Activated T-helper 9 cell treated with anti-CD3 and anti-CD28 coated beads, Interleukin-2, amount 50 U/mL, for 16 hours (primary cell): ENCODE measurements at regions not wholly inside any gene's neighbourhood (a gene's known extent, or its start where the extent isn't known, plus 50 kb on each side); places are given as distances from the start of the nearest gene placed in this dataset.

ENCODE experiments used
- DNase-seq: peaks from one replicate; pipeline ENCODE4 v3.0.0-alpha.2; 2020; ENCODE audit warnings: low read depth

DNA sequence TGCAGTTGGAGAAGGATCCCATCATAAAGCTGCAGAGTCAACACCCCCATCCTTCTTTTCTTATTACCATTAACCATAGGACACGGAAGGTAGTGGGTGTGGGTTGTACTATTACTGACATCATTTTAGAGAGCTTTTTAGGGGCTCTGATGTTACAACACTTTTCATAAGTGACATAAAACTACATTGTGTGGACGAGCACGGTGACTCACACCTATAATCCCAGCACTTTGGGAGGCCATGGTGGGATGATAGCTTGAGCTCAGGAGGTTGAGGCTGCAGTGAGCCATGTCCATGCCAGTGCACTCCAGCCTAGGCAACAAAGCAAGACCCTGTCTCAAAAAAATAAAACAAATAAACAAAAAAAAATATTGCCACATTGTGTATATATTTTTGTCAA lies 167.1 kb downstream of the DUSP6 start:
- no peak for DNase-seq

DNA sequence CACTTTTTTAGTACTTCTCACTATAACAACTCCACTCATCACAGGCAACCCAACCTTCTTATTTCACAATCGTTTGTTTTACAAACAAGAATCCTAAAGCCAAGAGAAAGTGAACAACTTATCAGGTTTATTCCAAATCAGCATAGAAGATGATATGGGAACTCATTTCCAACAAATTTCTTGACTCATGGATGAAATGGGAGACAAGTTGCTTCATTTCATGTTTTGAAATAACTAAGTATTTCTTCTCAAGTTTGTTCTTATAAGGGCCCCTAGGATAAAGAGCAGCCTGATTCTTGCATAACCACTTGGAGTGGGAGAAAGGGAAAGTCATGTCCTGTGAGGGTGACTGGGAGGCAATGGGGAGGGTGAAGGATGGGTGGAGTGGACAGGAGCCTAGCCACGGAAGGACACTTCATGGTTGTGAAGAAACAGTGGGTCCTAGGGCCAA lies 168.3 kb downstream of the DUSP6 start:
- no peak for DNase-seq

DNA sequence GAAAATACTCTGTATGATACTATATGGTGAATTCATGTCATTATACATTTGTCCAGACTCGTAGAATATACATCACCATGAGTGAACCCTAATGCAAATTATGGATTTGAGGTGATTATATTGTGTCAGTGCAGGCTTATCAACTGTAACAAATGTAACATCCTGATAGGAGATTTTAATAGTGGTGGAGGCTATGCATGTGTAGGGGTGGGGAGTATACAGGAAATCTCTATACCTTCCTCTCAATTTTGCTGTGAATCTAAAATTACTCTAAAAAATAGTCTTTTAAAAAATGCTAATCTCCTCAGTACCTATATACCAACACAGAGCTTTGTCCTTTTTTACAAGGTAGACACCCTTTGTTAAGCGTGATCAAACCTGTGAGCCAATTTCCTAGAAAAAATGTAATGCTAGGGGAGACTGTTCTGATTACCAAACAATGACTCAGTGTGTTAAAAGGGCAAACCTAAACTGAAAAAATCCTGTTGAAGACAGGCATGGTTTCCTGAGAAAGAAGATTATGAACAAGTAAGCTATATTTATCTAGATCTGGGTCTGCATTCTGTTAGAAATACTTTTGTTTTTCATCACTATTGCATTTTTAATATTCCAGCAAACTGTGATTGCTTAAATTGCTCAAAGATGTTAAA lies 170.9 kb downstream of the DUSP6 start:
- DNase-seq: no peak

DNA sequence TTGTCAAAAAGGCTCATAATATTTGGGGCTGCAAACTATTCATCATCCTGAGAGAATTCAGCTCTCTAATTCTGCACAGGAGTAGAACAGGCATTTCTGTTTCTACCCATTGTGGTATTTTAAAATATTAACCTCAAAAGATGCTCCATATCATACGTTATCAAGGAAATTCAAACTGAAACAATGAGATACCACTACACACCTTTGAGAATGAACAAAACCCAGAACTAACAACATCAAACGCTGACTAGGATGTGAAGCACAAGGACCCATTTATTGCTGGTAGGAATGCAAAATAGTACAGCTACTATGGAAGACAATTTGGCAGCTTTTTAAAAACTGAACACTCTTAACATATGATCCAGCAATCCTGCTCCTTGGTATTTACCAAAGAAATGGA lies 171.8 kb downstream of the DUSP6 start:
- no peak for DNase-seq

DNA sequence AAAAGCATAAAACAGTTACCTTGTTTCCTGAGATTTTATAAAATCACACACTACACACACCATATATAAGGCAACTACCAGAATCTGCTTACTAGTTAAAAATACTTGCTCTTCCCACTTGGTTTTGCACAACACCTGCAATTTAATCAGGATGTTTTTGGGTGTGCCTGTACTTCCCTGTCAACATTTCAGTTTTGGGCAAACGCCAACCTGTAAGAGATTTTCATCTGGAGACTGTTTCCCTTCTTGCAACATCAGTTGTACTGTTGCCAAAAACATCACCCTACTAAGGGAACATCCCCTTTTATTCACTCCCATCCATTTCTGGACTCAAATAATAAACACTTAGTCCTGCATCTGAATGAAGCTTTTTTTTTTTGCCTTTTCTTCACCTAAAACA lies 172.3 kb downstream of the DUSP6 start:
- no peak for DNase-seq

DNA sequence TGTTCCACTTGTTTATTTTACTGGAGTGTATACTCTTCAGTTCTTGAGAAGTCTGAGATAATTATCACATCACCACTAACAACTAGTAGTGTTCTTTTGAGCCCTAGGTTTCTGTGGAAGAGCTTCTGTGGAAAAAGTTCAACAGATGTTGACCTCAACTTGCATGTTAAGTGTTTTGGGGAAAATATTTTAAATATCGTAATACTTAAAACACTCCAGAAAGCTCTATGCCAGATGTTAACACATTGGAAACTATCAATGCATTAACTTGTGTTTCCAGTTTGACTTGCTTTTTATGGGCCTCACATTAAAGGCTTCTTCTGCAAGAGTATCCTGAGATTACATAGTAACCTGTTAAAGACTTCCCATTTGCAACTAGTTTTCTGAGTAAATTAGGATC lies 173.1 kb downstream of the DUSP6 start:
- no peak for DNase-seq

DNA sequence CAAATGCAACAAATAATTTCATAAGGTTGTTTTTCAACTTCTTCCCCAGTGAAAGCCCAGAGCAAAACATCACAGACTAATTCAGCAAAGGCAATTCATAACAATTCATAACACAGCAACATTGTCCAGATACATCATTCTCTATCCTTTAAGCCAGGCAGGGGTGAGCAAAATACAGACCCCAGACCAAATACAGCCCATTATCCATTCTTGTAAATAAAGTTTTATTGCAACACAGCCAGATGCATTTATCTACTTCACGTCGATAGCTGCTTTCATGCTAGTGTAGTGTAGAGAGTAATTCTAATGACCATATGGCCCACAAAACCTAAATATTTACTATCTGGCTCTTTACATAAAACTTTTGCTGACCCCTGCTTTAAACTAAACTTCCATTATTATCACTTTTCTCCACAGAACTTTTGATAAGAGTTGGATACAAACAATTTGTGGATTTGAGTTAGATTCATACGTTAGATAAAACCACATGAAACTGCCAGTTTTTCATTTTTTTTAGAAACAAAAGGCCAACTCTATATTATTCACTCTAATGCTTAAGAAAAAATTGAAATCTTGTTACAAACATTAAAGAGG lies 174.4 kb downstream of the DUSP6 start:
- no peak for DNase-seq

DNA sequence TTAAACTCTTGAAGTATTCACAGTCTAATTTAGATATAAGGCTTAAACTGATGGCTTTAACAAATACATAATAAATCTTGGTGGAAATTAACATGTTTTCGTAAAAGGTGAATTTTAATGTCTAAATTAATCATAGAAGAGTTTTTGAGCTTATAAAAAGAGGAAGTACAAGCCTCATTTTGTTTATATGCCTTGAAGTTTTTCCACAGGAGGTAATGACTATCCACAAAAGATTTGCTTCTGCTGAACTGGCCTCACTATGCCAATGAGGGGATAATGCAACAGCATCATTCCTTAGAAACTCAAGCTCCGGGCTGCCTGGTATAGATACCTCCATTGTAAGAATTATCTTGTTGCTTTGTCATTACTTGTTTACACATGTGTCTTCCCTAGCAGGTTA lies 175.6 kb downstream of the DUSP6 start:
- no peak for DNase-seq

DNA sequence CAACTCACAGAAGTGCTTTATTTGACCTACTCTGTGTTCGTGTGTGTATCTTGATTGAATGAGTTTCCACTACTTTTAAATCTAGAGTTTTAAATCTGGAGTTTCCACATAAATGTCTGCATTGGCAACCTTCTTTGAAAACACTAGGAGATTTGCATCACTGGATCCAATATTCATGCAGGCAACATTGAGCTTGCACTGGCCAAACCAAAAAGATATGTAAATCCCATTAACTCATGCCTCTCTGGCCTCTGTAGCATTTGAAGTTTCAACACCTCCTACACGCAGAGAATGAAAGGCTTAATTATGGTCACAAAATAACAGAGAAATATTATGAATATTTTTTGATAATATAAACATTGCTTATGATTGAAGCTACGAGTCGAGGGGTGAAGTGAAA lies 178.6 kb downstream of the DUSP6 start:
- DNase-seq: no peak

DNA sequence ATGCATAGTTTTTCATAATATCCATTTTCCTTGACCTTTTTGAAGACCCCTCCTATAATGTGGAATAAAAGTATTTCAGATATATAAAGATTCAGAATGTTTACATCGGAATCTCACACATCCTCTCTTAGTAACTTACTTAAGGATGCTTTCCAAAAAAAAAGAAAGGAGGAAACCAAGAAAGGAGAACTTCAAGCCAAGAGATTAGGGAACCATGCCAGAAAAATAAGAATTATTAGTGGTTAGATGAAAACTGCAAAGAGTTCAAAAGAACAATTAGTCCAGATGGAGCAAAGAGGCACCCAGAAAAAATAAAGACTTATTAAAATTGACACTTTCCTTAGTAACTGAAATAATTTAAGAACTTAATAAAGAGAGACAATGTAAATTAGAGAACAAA lies 179.2 kb downstream of the DUSP6 start:
- no peak for DNase-seq

DNA sequence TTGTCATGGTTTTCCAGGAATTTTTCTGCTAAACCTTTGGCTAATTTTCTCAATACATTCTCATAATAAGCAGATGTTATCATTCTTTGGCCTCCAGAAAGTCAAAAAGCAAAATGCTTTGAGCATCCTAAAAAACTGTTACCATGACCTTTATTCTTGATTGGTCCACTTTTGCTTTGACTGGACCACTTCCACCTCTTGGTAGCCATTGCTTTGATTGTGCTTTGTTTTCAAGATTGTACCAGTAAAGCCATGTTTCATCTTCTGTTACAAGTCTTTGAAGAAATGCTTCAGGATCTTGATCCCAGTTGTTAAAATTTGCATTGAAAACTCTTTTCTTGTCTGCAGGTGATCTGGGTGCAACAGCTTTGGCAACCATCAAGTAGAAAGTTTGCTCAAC lies 180.1 kb downstream of the DUSP6 start:
- no peak for DNase-seq

DNA sequence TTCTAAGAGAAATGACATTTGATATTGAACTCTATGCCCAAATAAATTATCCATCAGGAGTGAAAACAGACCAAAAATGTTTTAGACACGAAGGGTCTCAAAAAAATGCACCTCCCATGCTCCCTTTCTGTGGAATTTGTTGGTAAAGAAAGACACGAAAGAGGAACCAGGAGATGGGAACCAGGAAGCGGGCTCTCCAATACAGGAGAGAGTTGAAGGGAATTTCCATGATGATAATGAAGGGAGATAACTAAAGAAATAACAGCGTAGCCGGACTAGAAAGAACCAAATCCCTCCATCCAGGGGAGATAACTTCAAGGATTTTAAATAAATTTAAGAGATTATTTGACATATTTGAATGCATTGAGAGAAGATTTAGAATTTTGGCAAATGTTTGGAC lies 183.0 kb downstream of the DUSP6 start:
- DNase-seq: no peak

DNA sequence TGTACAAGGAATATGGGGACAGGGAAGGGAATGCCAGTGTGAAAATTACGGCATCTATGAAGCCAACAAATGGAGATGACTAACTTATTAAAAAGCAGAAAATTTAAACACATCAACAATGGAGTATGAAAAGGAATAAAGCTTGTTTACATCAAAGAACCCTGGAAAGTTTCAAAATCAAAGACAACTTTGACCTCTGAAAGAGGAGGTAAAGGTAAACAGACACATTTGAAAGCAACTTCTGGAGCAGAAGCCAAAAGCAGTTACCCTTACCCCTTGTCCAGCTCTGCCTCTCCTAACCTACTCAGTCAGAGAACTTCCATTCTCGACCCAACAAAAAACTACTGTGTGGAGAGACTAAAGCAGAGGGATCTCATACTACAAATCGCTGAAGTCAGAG lies 184.3 kb downstream of the DUSP6 start:
- no peak for DNase-seq

DNA sequence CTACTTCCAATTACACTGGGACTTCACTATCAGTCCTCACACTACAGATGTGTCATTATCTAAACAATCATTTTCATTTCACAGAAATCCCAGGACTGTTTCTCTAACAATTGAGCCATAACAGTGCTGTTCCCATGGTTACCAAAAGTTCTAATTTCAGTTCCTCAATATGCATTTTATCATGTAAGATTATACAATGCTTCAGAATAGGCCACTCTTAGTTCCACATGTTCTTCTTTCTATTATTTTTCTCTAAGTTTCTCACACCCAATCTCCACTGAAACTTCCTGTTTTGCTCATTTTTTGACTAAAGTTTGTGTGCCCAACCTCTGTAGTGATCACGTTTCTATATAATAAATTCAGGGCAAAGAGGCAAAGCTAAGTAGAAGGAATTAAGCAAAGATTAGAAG lies 185.8 kb downstream of the DUSP6 start:
- DNase-seq: no peak

DNA sequence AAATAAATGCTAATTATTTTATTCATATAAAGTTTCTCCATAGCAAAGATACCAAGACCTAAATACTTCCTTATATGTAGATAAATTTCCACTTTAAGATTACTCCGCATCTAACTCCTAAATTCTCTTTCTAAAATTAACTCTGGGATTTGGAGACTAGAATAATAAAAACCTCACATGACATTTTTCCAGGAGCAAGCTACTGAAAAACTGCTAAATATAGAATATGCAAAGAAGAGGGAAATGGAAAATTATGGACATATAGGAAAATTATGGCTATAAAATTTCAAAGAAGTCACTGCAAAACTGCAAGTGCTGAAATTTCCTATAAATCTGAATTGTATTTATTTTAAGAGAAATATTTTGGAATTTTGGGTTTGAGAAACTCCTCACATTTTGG lies 186.2 kb downstream of the DUSP6 start:
- DNase-seq: no peak

DNA sequence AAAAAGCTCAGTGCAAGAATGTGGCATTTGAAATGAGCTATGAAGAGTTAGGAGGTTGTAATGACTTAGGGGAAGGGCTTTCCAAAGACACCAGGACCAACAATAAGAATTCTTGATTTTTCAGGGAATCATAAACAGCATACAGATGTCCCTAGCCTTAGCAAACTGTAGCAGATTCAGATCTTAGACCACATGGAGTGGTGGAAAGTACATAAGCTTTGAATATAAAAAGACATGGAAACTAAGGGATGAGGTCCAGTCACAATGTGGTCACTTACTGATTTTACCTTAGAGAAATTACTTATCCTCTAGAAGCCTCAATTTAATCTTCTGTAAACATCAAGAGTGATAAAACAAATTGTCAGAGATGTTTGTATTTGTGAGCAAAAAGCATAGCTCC lies 186.6 kb downstream of the DUSP6 start:
- DNase-seq: no peak

DNA sequence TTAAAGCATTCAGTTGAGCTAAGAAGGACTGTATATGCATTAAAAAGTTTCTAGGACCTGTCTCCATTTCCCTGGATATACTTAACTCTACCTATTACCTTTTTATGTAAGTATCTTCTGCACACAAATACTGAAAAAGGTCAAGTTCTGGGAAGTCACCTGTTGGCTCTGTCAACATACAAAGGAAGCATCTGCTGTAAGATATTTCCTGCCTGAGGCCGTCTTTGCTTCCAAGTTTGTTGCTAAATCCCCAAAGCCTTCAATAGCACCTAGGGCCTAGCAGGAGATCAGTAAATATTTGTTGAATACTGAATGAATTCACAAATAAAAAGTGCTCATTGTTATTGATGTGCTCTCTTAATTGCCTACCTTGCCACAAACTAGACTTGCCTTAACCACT lies 188.4 kb downstream of the DUSP6 start:
- DNase-seq: no peak

DNA sequence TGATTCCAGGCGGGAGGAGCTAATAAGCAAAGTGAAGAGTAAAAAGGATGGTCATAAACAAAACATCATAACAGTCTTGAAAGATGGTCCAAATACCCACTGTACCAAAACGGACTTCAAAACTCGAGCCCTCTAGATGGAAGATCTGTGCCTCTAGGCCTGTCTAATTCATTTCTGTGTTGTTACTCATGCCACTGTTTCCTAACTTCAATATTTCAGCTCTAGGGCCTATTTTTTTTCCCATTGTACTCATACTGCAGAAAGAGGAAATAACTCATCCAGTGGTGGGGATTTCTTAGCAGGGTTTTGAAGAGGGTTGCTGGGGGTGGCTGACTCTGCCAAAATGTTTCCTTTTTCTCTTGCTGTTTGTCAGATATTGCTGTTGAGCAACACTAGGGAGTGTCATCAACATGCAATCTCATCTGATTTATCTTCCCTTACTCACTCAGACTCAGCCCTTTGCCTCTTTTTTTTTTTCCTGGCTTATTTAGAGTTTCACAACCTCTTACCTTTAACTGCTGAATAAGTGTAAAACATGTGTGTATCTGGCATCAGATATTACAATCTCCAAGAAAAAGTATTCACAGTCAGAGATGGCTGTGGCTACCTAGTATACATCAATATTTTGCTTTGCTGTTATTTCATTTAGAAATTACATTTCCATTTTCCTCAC lies 189.6 kb downstream of the DUSP6 start:
- DNase-seq: peak; percentile 41

DNA sequence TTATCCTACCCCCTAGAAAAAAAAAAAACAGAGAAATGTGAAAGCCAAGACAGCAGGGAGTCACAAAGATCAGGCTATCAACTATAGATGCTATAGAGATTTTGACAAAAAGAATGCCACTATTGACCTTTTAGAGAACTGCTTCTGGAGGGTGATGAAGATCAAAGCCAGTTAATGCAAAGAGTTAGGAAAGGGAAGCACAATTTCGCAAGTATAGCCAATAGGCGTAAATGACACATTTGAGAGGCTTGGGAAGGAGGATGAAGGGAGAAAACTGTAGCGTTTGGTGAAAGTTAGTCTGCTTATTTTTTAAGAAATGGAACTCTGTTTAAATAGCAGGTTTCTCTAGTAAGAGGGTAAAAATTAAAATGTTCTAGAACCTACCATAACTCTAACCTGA lies 190.7 kb downstream of the DUSP6 start:
- DNase-seq: no peak

DNA sequence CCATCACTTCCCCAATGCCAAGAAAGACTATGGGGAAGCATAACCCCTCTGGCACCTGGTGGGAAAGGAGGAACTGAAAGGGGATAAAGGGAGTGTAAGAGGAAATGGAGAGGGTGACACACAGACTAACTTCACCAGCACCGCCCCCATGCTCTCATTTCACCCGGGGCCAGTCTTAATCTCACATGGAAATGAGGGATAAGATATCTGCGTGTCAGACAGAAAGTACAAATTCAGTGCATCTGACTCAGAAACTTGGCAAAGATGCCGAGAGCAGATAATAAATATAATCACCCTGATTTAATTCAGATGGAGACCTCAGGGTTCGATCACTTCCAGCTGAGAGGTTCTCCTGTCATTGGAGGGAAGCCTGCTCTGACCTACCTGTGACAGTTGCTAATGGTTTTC lies 191.6 kb downstream of the DUSP6 start:
- peak; percentile 1 for DNase-seq

DNA sequence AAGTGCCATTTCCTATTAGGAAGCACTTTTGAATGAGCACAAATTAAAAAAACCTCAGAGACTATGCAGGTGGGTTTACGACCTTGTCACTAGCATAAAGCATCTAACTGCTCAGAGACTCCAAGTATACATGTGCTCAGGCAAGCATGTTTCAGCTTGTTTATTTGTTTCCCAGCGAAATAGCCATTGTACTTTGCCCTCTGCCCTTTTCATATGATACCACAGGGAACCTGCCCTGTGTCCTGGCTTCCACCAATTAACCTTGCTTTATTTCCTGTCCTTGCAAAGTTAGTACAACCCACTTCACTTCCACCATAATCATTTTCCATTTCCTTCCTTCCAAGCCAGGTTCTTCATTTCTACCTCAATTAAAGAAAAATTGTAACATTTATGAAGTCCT lies 194.9 kb downstream of the DUSP6 start:
- no peak for DNase-seq

DNA sequence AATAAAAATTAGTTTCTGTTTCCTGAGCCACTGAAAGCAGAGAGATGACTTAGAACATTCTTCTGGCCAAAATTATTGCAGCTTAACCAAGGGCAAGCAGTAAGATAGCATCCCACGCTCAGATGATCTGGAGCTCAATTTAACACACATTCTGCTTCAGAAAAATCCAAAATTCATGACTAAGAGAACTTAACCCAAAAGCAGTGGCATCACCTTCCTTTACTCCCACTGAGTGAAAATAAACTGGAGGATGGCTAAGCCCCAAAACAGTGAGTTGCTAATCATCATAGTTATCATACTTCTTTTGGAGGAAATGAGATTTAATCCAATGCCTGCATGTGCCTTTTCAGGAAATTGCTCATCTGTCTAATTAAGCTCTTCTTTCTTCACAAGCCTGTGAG lies 195.4 kb downstream of the DUSP6 start:
- no peak for DNase-seq

DNA sequence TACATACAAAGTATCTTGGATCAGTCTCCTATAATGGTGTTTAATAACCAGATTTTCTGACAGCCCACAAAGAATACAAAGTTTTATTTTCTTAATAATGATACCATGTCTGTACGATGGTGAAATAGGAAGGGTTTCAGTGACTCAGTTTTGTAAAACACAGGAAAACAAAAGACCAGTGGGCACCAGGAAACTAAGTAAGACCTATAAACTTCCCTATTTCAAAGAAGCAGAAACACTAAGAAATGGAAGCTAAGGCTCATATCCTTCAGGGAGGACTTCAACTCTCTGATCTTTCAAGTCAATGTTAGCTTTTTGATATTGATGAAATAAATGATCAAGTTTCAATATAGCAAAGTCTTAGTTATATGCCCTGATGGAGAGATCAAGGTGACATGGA lies 196.0 kb downstream of the DUSP6 start:
- DNase-seq: no peak

DNA sequence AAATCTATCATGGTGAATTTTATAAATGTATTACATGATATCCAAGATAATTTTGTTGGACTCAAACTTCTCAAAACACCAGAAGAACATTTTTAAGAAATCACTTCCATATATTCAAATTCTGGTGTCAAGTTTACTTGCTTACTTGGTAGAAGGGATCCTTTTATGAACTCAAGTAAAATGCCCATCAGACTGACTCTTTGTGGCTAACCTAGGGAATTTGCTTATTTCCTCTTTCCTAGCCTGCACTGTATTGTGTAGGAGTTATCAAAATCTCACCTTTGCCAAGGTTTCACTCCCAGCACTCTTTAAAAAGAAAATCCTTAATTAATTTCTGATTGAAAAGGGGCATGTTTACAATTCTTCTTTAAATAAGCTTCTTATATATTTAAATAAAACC lies 196.5 kb downstream of the DUSP6 start:
- DNase-seq: no peak
